HEK293 (cell line): ENCODE measurements at regions not wholly inside any gene's neighbourhood (a gene's known extent, or its start where the extent isn't known, plus 50 kb on each side); places are given as distances from the start of the nearest gene placed in this dataset.

Experiments
- CTCF ChIA-PET: fragments of 350-600 bp; formaldehyde crosslinking; extraction: SDS; loops from one replicate; lab custom pipeline; 2021; ENCODE audit warnings: antibody characterized with exemption; lab: Yijun Ruan, JAX
- POLR2A ChIA-PET: fragments of 300-600 bp; formaldehyde crosslinking; extraction: SDS; loops from one replicate; lab custom pipeline; 2020; ENCODE audit warnings: antibody characterized with exemption, inconsistent platforms; lab: Yijun Ruan, JAX
- H3K27ac ChIP-seq: fragments of 200-500 bp; sonication (Bioruptor generic); 2 replicates; pipeline ENCODE4 v1.5.1; 2014; ENCODE audit warnings: low read depth, low read length, control low read depth, inconsistent platforms; ENCODE audit errors: extremely low read depth
- H3K36me3 ChIP-seq, 2 experiments: fragments of 200-500 bp in 1 of 2; sonication (Bioruptor generic) in 1 of 2; 1 replicate in 1 of 2; 2 replicates in 1 of 2; pipeline ENCODE4 v1.5.1; 2014 to 2017; ENCODE audit warnings: inconsistent platforms in 2 of 2, low read length in 2 of 2; ENCODE audit not compliant: control insufficient read depth in 2 of 2, insufficient read depth in 1 of 2
- H3K4me1 ChIP-seq: fragments of 200-500 bp; sonication (Bioruptor generic); 2 replicates; pipeline ENCODE4 v1.5.1; 2014; ENCODE audit warnings: mild to moderate bottlenecking, low read length, inconsistent platforms; ENCODE audit not compliant: control insufficient read depth, insufficient read depth
- H3K4me3 ChIP-seq: 2 replicates; pipeline ENCODE4 v1.5.1; 2011; ENCODE audit warnings: low read depth, mild to moderate bottlenecking, control low read depth, low read length, moderate library complexity
- H3K9me3 ChIP-seq: fragments of 200-500 bp; sonication (Bioruptor generic); 2 replicates; pipeline ENCODE4 v1.5.1; 2014; ENCODE audit warnings: low read depth, low read length, inconsistent platforms; ENCODE audit not compliant: control insufficient read depth, insufficient read depth
- EGR2 ChIP-seq: fragments of 450-650 bp; formaldehyde crosslinking; IDR thresholded peaks from 2 replicates; pipeline ENCODE4 v1.5.1; 2016; ENCODE audit warnings: low read depth, missing biosample characterization, missing genetic modification characterization
- HOXC10 ChIP-seq: sonication (generic); formaldehyde crosslinking; IDR thresholded peaks from 2 replicates; pipeline ENCODE4 v1.8.1; 2023; ENCODE audit warnings: mild to moderate bottlenecking, missing genetic modification reagents
- KLF8 ChIP-seq: fragments of 450-650 bp; formaldehyde crosslinking; IDR thresholded peaks from 2 replicates; pipeline ENCODE4 v1.5.1; 2016; ENCODE audit warnings: missing biosample characterization, missing genetic modification characterization
- OVOL3 ChIP-seq: fragments of 450-650 bp; formaldehyde crosslinking; IDR thresholded peaks from 2 replicates; pipeline ENCODE4 v1.5.1; 2016; ENCODE audit warnings: missing biosample characterization, missing genetic modification characterization
- PRDM10 ChIP-seq: fragments of 450-650 bp; formaldehyde crosslinking; IDR thresholded peaks from 2 replicates; pipeline ENCODE4 v1.5.1; 2016; ENCODE audit warnings: missing biosample characterization, missing genetic modification characterization
- ZBTB21 ChIP-seq: fragments of 450-650 bp; formaldehyde crosslinking; IDR thresholded peaks from 2 replicates; pipeline ENCODE4 v1.5.1; 2017; ENCODE audit warnings: missing biosample characterization, missing genetic modification characterization
- ZBTB48 ChIP-seq: fragments of 450-650 bp; formaldehyde crosslinking; IDR thresholded peaks from 2 replicates; pipeline ENCODE4 v1.5.1; 2016; ENCODE audit warnings: missing biosample characterization, missing genetic modification characterization
- ZFP37 ChIP-seq: fragments of 450-650 bp; formaldehyde crosslinking; IDR thresholded peaks from 2 replicates; pipeline ENCODE4 v1.5.1; 2016; ENCODE audit warnings: missing biosample characterization, missing genetic modification characterization
- ZNF10 ChIP-seq: fragments of 450-650 bp; formaldehyde crosslinking; IDR thresholded peaks from 2 replicates; pipeline ENCODE4 v1.5.1; 2017; ENCODE audit warnings: missing biosample characterization, missing genetic modification characterization
- ZNF140 ChIP-seq: fragments of 450-650 bp; formaldehyde crosslinking; IDR thresholded peaks from 2 replicates; pipeline ENCODE4 v1.5.1; 2016; ENCODE audit warnings: missing biosample characterization, missing genetic modification characterization
- ZNF146 ChIP-seq: fragments of 450-650 bp; formaldehyde crosslinking; IDR thresholded peaks from 2 replicates; pipeline ENCODE4 v1.5.1; 2016; ENCODE audit warnings: missing biosample characterization, missing genetic modification characterization
- ZNF2 ChIP-seq: fragments of 450-650 bp; formaldehyde crosslinking; IDR thresholded peaks from 2 replicates; pipeline ENCODE4 v1.5.1; 2016; ENCODE audit warnings: missing biosample characterization, missing genetic modification characterization
- ZNF248 ChIP-seq: fragments of 450-650 bp; formaldehyde crosslinking; IDR thresholded peaks from 2 replicates; pipeline ENCODE4 v1.5.1; 2017; ENCODE audit warnings: missing biosample characterization, missing genetic modification characterization
- ZNF280D ChIP-seq: fragments of 450-650 bp; formaldehyde crosslinking; IDR thresholded peaks from 2 replicates; pipeline ENCODE4 v1.5.1; 2016; ENCODE audit warnings: missing biosample characterization, missing genetic modification characterization
- ZNF48 ChIP-seq: fragments of 450-650 bp; formaldehyde crosslinking; IDR thresholded peaks from 2 replicates; pipeline ENCODE4 v1.5.1; 2016; ENCODE audit warnings: missing biosample characterization, missing genetic modification characterization
- ZNF501 ChIP-seq: fragments of 450-650 bp; formaldehyde crosslinking; IDR thresholded peaks from 2 replicates; pipeline ENCODE4 v1.5.1; 2016; ENCODE audit warnings: missing biosample characterization, missing genetic modification characterization
- ZNF518A ChIP-seq: fragments of 450-650 bp; formaldehyde crosslinking; conservative IDR thresholded peaks from 2 replicates; pipeline ENCODE4 v1.5.1; 2016; ENCODE audit warnings: low read depth, missing biosample characterization, missing genetic modification characterization
- ZNF610 ChIP-seq: fragments of 450-650 bp; formaldehyde crosslinking; IDR thresholded peaks from 2 replicates; pipeline ENCODE4 v1.5.1; 2016; ENCODE audit warnings: missing biosample characterization, missing genetic modification characterization, borderline replicate concordance
- ZNF76 ChIP-seq: fragments of 450-650 bp; formaldehyde crosslinking; IDR thresholded peaks from 2 replicates; pipeline ENCODE4; 2016; ENCODE audit warnings: low read depth, missing biosample characterization, missing genetic modification characterization, borderline replicate concordance
- ZNF768 ChIP-seq: fragments of 450-650 bp; formaldehyde crosslinking; IDR thresholded peaks from 2 replicates; pipeline ENCODE4 v1.5.1; 2018; ENCODE audit warnings: missing biosample characterization, mild to moderate bottlenecking, missing genetic modification characterization
- ZNF792 ChIP-seq: fragments of 450-650 bp; formaldehyde crosslinking; IDR thresholded peaks from 2 replicates; pipeline ENCODE4 v1.5.1; 2016; ENCODE audit warnings: missing biosample characterization, missing genetic modification characterization
- TF ChIP-seq, protein P1 (sequence below): fragments of 450-650 bp; formaldehyde crosslinking; IDR thresholded peaks from 2 replicates; pipeline ENCODE4 v1.5.1; 2016; ENCODE audit warnings: missing biosample characterization, missing genetic modification characterization

DNA sequence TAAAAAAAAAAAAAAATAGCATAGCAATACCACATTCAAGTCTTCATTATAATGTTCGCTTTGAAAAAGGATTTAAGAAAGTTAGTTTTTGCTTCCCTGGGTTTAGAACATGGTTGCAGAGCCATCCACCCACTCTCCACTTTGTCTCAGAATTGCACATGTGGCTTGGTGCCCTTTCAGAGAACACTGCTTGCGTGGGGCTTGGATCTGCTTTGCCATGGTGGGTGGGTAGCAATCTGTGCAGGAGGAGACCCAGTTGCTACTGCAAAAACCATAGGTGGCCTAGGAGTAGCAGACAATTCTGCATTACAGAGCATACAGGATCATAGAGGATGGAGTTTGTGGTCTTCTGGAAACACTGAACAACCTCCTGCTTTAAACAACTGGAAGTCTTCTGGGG lies 421.4 kb upstream of the CELF2 start (continued):
- TF ChIP-seq ZNF76 (tag by site-specific recombination) (no peak), ZNF501 (tag by site-specific recombination) (no peak)
- TF ChIP-seq, all 188 proteins: peak for 0

DNA sequence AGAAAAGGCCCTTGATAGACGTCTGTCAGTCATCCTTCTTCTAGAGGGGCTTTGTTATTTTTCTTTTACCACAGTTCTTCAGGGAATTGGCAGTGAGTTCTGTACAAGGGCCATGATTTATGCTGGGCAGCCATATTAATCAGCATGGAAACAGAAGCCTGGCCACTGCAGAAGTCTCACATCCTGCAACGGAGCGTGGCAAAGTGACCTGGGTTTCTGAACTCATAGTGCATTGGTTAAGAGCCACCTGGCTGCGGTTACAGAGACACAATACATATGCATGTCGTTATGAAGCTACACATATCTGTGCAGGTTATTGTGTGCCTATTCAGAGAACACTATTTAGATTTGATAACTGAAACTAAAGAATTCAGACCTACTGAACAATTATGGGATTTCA lies 419.4 kb upstream of the CELF2 start:
- Histone ChIP-seq H3K4me3 (no peak overlapping the region), H3K36me3 (no peaks in the 10 kb centered on the region), H3K9me3 (no peaks in the 10 kb centered on the region), H3K27ac (no peak overlapping the region), H3K4me1 (no peaks in the 10 kb centered on the region)
- ChIA-PET CTCF (interaction anchor here (0.6 kb wide), 1 partner anchor 672 kb away, joined by 3 read pairs; no protein-coding TSS in a partner anchor), POLR2A (no interaction called here)
- TF ChIP-seq ZNF518A (tag by site-specific recombination) (no peak), ZNF610 (no peak), OVOL3 (no peak), ZNF792 (tag by site-specific recombination) (no peak), ZNF248 (tag by site-specific recombination) (no peak), KLF8 (no peak), EGR2 (tag by site-specific recombination) (no peak), ZNF146 (tag by site-specific recombination) (no peak), ZNF10 (no peak), ZBTB48 (tag by site-specific recombination) (no peak), ZBTB21 (tag by site-specific recombination) (no peak), HOXC10 (CRISPR knock-in tag) (no peak), ZNF768 (tag by site-specific recombination) (no peak), ZNF48 (no peak), ZFP37 (tag by site-specific recombination) (no peak)
- TF ChIP-seq, protein P1, sequence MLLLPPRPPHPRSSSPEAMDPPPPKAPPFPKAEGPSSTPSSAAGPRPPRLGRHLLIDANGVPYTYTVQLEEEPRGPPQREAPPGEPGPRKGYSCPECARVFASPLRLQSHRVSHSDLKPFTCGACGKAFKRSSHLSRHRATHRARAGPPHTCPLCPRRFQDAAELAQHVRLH (tag by site-specific recombination): no peak

DNA sequence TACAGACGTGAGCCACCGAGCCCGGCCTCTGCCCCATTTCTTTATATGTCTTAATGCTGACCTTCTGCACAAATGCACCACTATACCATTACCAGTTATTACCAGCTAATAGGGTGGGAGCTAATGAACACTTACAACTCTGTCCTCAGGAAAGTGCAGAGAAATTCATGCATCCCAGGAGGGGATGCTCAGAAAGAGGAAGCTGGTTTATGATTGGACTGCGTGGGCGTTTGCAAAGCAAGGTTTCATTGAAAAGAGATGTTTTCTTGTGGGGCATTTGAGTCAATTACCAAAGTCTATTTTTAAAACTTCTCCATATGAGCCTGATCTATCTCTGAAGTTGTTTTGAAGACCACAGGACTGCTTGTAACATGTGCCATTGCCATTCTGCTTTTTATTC lies 417.7 kb upstream of the CELF2 start:
- H3K36me3 ChIP-seq: no peaks in the 10 kb centered on the region
- ChIA-PET CTCF (no interaction called here), POLR2A (no interaction called here)
- TF ChIP-seq ZNF140 (tag by site-specific recombination): no peak
- no peak for TF ChIP-seq PRDM10 (tag by site-specific recombination)
- TF ChIP-seq ZNF2 (tag by site-specific recombination): no peak
- no peak for TF ChIP-seq ZNF280D (tag by site-specific recombination)

More for the DNA sequence above, 417.7 kb upstream of the CELF2 start:
- Histone ChIP-seq H3K4me3 (no peak overlapping the region), H3K4me1 (no peaks in the 10 kb centered on the region), H3K27ac (no peak overlapping the region), H3K9me3 (no peaks in the 10 kb centered on the region)
